SK-N-MC (cell line): ENCODE measurements at regions not wholly inside any gene's neighbourhood (a gene's known extent, or its start where the extent isn't known, plus 50 kb on each side); places are given as distances from the start of the nearest gene placed in this dataset.

Source experiments
- EZH2 ChIP-seq: fragments of 200-600 bp; sonication (generic); IDR thresholded peaks from one replicate; pipeline ENCODE4 v1.6.1; 2017; ENCODE audit warnings: antibody characterized with exemption
- POLR2AphosphoS5 ChIP-seq: IDR thresholded peaks from 2 replicates; pipeline ENCODE4 v1.6.1; 2012; ENCODE audit warnings: mild to moderate bottlenecking, low read depth, low read length, borderline replicate concordance

DNA sequence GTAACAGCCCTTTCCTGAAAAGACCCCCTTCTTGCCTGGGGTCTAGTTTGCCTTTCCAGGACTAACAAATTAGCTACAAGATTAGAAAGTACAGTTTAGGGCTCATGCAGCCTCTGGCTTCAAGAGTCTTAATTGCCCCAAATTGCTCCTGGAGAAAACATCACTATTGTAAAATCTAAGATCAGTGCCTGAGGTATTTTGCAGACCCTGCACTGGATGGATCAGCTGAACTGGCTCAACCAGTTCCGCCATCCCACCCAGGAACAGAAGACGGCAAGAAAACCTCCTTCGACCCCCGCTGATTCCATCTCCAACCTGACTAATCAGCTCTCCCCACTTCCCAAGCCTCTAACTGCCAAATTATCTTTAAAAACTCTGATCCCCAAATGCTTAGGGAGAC lies 236.5 kb upstream of the KCNG1 start:
- no peak for TF ChIP-seq POLR2AphosphoS5
- TF ChIP-seq EZH2: no peak
